ENCODE measurements at regions not wholly inside any gene's neighbourhood (a gene's known extent, or its start where the extent isn't known, plus 50 kb on each side); places are given as distances from the start of the nearest gene placed in this dataset.
"Not testable (repeated sequence)": the region's sequence is repeated elsewhere in the genome, so short reads cannot be mapped to it uniquely, and the experiment has no call there.

DNA sequence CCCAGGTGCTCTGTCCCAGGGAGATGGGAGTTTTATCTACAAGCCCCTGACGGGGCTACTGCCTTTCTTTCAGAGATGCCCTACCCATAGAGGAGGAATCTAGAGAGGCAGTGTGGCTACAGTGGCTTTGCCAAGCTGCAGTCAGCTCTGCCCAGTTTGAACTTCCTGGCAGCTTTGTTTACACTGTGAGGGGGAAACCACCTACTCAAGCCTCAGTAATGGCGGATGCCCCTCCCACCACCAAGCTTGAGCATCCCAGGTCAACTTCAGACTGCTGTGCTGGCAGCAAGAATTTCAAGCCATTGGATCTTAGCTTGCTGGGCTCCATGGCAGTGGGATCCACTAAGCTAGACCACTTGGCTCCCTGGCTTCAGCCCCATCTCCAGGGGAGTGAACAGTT lies 53.1 kb upstream of the TMEM252 start:
- not testable (repeated sequence) for DNase-seq

DNA sequence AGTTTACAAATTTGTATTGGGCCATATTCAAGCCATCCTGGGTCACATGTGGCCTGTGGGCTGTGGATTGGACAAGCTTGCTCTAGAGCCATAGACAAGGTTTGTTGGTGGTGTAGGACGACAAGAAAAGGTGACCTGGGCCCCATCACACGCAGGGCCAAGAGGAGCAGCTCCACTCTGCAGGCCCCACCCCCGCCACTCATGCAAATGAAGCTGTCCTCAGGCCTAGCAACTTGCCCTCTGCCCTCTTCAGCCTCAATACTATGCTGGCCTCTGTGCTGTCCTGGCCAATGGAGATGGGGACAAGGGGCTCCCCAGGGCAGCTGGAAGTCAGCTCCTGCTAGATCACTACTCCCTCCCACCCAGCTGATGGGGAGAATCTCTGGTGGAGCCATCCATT lies 55.2 kb upstream of the TMEM252 start:
- DNase-seq = no peak

DNA sequence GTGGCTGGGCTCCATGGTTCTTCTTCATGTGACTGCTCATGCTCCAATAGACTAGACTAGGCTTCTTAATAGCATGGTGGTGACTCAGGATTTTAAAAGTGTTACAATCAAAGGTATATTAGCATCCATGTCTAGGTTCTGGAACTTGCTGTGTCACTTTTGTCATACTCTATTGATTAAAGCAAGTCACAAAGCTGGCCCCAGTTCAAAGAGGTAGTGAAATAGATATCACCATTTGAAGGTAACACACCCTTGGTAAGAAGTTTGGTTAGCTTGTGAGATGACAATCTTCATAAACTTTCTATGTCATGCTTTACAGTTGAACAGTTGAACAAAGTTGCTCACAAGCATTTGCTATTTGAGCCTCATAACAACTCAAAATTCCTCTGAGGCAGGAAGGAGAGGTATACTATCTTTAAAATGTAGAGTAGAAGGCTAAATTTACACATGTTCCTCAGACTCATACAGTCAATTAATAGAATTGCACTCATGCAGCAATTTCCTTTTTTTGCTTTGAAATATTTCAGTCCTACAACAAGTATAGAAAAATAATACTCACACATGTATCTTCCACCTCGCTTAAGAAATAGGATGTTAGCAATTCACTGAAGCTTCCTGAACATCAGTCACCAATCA lies 56.8 kb upstream of the TMEM252 start:
- no peak for DNase-seq

DNA sequence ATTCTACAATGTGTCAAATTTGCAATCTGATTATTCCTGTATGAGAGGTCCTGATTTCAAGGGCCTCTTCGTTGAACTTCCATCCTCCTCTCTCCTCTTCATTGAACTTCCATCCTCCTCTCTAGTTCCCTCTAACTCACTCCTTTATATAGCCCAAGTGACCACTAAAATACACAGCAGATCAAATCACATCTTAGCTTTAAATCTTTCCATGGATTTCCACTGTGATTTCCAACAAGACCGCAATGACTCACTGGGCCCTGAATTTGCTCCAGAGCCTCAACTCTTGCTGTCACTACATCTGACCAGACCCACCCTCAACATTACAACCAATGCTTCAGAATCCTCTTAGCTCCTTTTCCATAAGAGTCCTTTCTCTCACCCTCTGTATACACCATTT lies 59.1 kb upstream of the TMEM252 start:
- no peak for DNase-seq

DNA sequence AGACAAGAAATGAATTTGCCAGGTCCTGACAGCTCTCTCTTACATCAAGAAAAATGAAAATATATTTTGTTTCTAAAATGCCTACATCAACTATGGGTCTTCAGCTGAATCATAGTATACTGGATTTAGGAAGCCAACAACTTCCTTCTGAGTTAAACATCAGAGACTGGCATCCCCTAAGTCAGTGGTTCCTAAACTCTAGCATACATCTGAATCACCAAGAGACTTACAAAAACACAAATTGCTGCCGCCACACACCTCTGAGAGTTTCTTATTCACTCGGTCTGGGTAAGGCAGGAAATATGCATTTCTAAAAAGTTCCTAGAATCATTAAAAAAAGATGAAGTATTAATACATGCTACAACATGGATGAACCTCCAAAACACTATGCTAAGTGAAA lies 60.4 kb upstream of the TMEM252 start:
- peak in 1 of 2 donors; percentile 20 for DNase-seq

DNA sequence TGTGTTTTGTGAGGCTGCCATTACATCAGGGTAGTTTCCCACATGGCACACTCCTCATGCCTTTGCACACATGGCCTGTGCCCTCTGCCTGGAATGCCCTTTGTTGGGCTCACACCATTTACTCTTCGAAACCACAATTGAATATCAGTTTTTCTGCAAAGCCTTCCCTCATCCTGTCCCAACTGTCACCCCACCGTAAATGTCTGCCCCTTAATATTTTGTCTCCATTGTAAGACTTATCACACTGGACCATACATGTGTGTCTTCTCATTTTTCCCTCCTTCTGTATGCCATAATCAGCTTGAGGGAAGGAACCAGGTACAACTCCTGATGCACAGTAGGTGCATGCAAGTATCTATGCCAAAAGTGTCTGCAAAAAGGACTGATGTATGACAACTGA lies 62.7 kb upstream of the TMEM252 start:
- no peak for DNase-seq

DNA sequence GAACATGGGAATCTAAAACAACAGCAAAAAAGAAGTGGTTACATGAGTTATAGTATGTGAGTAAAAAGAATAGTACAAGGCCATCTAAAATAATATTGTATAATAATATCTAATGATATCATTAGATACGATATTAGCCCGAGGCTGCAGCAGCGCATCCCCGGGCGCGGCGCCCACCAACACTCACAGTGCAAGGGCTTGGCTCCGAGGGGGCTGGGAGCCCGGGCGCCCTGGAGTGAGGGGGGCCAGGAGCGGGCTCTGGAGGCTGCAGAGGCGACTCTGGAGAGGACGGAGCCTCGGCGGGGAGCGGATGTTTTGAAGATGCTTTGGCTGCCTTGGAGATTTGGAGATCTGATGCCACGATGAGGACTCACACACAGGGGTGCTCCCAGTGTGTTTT lies 68.1 kb upstream of the TMEM252 start:
- no peak for DNase-seq

DNA sequence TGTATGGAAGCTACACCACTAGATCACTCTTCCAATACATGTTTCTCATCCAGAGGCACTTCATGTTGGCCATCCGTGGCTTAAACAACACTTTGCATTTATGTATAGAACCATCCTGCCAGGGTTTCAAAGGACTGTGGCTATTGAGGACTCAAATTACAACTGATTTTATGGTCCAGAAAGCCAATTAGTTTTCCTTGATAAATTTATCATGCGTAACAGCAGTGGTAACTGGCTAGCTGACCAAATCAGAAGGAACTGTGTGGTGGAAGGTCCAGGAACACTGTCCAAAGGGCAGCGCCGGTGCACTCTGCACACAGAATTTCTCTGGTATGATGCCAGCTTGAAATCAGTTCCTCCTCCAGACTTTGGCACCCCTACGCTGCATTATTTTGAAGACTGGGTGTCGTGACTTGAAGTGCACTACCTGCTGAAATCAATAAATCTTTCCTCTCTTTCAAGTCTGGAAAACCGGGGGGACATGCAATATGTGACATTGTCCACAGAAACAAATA lies 69.3 kb upstream of the TMEM252 start:
- DNase-seq = no peak

DNA sequence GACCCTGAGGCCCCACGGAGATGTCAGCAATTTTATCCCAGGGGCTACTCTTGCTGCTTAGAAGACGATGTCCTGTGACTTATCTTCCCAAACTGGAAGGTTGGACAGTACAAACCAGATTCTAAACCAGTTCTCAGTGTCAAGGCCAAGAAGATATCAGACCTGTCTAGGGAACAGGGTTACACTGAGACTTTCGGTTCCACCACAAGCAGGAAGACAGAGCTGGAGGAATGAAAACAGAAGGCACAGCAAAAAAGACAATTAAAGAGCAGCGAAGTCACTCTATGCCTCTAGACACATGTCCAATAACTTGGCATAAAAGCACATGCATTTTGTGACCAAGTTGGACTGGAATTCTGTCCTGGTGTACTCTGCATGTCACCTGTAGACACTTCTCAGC lies 73.4 kb upstream of the TMEM252 start:
- DNase-seq = no peak

DNA sequence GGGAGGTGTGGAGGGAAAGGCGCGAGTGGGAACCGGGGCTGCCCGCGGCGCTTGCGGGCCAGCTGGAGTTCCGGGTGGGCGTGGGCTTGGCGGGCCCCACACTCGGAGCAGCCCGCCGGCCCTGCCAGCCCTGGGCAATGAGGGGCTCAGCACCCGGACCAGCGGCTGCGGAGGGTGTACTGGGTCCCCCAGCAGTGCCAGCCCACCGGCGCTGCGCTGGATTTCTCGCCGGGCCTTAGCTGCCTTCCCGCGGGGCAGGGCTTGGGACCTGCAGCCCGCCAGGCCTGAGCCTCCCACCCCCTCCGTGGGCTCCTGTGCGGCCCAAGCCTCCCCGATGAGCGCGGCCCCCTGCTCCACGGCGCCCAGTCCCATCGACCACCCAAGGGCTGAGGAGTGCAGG lies 76.3 kb upstream of the TMEM252 start:
- DNase-seq = not testable (repeated sequence)

DNA sequence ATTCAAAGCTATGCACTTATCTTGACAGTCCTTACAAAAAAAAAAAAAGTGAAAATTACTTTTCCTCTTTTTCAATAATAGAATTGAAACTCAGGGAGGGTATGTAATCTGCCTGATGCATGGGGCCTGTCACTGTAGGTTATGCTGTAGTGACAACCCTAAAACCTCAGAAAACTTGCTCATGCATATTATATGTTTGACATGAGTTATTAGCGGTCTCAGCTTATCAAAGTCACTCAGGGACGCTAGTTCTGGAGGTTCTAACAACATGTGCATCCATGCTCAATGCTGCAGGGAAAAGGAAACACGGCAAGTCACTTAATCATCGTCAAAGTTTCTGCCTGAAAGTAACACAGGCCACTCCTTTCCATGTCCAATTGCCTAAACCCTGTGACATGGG lies 78.4 kb upstream of the TMEM252 start:
- no peak for DNase-seq

DNA sequence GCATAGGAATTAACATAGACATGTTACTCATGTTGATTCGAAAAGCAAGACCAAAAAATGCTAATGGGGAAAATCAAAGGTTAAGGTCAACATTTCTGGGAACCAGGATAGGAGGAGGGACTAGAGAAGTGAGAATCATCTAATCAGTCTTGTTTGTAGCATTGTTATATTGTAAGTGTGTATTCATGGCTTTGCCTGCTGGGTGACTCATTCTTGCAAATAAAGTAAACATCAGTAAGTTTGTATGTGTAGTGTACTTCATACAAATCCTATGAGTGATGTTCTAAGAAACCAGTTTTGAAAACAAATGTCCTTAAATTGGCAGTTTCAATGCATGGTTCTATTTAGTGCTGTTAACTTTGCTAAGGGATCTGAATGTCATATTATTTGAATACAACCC lies 79.0 kb upstream of the TMEM252 start:
- no peak for DNase-seq

DNA sequence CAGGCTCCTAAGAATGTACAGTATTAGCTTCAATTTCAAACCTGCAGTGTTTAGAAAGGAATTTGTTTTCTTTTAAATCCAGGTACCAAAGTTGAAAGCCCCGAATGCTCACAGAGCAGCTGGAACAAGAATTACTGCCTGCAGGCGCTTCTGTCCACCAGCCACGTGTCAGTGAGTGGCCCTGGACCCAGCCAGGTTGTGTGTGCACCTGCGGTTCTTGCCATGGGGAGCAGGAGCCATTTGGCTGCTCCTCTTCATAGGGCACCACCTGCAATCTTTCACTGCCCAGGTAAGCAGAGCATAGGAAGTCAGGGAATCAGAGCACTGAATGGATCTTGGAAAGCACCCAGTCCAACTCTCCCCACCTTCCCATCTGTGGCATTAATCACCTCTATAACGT lies 79.5 kb upstream of the PIP5K1B start:
- DNase-seq = no peak

DNA sequence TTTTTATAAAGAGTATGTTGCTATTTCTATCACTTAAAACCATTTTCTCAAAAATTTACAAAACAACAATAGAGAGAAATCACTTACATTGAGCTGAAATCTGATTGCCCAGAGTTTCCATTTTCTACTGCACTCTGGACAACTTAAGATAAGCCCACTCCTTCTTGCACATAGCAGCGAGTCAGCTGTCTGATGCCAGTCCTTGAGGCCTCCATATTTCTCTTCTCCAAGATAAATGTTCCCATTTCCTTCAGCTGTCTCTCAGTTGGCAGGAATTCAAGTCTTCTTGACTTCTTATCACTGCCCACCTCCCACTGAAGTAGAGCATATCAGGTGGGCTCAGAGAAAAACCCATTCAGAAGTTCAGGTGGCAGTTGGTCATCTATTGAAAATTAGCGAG lies 78.5 kb upstream of the PIP5K1B start:
- DNase-seq = no peak

DNA sequence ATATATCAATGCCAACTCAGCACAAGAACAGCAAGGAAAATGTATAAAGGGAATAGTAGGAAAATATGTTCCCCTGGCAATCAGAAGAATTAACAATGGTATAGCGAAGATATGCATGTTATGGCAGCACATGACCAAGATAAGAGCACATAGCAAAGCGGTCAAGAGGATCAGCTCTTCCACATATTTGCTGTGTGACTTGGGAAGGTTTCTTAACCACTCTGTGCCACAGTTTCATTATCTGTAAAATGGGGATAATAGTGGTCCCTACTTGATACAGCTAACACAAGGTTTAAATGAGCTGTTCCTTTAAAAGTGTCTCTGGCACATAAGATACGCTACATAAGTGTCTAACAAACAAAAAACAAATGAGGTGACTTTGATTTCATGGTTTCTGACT lies 77.9 kb upstream of the PIP5K1B start:
- no peak for DNase-seq

DNA sequence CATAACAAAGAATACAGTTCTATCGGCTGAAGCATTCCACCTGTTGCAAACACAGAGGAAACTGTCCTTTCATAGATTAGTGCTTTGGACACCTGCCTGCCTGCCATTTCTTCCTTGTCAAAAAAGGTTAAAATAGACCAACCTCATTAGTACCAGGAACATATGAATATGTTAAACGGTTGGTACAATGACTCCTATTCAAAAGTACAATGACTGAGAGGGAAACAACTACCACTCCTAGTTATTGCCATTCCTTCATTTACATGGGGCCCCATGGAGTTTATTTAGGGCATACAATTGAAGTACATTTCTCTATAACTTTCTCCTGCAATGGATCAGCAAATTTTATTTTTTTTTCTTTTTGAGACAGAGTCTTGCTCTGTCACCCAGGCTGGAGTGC lies 77.4 kb upstream of the PIP5K1B start:
- DNase-seq = no peak

DNA sequence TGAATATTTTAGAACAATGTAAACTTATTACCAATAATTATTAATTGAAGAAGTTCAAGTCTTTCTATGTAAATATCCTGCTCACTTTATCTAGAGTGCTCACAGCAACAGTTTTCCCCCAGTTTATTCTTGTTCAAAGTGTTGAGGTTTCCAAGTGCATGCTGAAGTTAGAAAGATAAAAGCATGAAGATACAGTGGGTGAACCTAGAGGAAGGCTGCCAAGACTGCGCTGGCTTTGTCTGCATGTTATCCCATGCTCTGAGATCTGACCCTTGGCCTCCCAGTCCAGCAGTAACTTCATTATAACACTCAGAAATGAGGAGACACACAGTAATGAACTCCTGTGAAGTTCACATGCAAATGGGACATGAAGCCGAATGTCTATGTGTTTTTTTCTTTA lies 76.0 kb upstream of the PIP5K1B start:
- no peak for DNase-seq

DNA sequence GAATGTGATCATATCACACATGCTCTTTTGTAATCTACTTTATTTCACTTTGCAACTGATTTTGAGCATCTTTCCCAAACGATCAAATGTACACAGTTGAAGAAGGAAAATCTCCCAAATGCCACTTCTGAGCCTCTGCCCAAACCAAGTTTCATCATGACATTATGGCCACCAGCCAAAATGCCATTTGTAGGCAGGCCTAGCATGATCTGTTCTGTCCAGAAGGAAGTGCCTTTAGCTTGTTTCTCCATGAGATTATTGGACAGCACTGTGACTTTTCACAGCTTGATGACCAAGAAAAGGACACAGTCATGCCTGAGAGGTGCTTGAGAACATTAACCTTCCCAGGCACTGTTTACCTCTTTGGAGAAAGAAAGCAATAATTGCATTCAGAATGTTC lies 73.2 kb upstream of the PIP5K1B start:
- DNase-seq = no peak

DNA sequence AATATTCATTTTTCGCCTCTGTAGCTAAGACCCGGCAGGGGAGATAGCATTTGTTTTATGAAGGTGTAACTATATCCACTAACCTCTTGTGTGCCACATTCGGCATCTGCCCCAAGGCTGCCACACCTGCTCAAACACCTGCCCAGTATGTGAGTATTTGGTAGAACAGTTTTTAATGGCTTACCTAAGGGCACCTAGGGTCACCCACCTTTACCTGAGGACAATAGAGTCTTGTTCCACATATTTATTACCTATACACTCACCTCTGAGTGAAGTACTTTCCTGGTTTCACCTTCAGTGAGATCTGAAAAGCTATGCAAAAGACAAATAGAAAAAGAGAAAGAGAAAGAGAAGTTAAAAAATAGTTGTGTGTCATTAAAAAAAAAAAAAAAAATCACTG lies 68.0 kb upstream of the PIP5K1B start:
- no peak for DNase-seq

DNA sequence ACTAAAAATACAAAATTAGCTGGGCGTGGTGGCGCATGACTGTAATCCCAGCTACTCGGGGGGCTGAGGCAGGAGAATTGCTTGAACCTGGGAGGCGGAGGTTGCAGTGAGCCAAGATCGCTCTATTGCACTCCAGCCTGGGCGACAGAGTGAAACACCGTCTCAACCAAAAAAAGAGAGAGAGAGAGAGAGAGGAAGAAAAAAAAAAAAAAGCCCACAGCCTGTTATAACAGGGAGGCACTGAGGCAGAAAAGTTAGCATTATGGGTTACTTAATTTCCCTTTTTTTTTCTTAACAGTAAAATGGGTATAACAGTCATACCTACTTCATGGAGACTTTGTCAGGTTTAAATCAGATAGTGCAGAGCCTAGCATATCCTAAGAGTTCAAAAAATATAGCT lies 65.8 kb upstream of the PIP5K1B start:
- not testable (repeated sequence) for DNase-seq

DNA sequence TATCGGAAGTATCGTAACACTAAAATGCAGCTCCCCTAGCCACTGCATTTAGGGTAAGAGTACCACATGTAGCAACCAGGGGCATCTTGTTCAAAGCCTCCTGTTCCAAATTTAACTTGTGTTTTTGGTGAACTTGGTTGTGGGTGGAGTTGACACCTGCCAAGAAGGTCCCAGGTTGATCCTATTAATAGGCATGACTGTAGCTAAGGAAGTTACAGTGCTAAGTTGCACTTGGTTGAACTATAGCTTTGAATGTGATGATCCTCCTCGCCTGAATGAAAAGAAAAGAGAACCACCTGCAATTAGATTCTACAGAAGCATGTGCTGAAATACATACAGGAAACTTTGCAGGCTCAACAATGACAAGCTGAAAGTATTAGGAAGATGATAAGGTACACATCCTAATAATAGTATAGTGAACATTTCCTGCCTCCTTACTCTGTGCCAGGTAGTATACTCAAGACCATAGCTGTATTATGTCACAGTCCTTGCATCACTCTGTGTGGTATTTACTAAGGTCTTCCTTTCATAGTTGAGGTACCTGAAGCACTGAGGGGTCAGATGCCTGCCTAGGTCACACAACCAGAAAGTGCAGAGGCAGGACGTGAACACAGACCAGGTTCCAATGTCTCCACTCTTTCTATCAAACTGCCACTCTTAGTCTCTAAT lies 64.5 kb upstream of the PIP5K1B start:
- DNase-seq = no peak

DNA sequence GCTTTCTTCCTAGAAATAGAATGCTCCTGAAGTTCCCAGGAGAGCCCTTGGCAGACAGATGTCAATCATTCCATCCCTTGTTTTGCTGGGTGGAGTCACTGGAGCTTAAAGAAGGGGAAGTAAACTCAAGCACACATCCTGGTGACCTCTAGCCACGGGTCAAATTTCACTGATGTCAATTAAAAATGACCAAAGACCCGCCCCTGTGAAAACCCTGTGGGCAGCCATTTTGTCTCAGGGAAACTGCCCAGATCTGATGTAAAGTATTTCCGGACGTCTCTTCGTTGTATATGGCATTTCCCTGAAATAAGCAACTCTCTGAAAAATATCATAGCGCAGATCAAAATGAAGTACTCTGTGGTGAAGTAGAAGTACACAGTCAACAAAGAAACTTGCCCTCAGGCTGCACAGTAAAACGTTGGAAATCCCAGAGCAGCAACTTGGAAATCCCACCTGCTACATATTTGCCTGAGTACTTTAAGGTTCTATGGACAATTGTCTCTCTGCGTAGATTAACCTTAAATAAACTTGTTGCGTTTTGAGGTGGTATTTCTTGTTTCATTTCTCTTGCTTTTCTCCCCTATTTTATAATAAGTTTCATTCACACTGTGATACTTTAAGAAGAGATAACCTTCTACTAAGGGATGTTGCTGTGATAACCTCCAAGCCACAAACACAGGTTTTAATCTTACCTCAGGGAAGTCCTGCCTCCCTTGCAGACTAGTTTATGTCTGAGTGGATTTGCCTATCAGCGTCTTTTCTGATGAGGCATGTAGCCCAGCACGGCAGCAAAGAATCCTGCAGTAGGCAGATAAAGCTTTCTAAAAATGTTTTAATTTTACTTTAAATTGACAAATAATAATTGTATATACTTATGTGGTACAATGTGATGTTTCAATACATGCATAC lies 60.9 kb upstream of the PIP5K1B start:
- no peak for DNase-seq

DNA sequence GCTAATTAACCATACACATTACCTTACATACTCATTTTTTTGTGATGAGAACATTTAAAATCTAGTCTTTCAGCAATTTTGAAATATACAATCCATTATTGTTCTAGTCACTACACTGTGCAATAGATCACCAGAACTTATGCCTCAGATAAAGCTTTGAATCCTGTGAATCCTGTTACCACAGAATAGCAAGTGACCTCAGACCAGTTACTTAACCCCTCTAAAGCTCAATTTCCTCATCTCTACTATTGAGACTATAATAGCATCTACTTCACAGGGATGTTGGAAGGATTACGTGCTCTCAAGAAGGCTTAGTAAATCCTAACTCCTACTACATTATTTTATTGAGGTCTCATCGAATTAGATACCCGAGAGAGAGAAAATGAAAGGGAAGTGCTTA lies 60.2 kb upstream of the PIP5K1B start:
- no peak for DNase-seq

DNA sequence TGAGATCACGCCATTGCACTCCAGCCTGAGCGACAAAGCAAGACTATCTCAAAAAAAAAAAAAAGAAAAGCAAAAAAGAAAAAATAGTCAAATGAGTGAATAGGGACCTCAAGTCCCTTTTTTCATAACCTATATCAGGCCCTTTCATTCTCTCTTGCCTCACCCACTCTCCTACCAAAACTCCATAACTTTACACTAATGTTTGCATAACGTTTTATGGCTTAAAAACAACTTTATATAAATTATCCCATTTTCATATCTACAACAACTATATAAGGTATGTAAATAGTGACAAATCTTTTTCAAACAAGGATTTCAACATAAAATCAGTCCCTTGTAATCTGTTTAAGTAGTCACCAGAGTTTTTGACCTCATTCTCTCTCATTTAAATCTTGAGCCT lies 56.9 kb upstream of the PIP5K1B start:
- no peak for DNase-seq

Measured in bone marrow (tissue), 2 donors.